HepG2 (cell line): ENCODE measurements at regions not wholly inside any gene's neighbourhood (a gene's known extent, or its start where the extent isn't known, plus 50 kb on each side); places are given as distances from the start of the nearest gene placed in this dataset.

Experiments used
- FOXA3 ChIP-seq: IDR thresholded peaks from 2 replicates; pipeline ENCODE4 v1.6.1; 2016; ENCODE audit warnings: missing genetic modification reagents, missing compliant biosample characterization
- HDAC2 ChIP-seq: sonication (generic); formaldehyde crosslinking; IDR thresholded peaks from 2 replicates; pipeline ENCODE4 v1.4.0; 2020; ENCODE audit warnings: missing genetic modification reagents
- HNF4A ChIP-seq: sonication (generic); formaldehyde crosslinking; IDR thresholded peaks from 2 replicates; pipeline ENCODE4 v1.4.0; 2020; ENCODE audit warnings: missing genetic modification reagents
- KMT2A ChIP-seq: sonication (generic); formaldehyde crosslinking; IDR thresholded peaks from 2 replicates; pipeline ENCODE4 v1.4.0; 2020; ENCODE audit warnings: missing genetic modification reagents
- PCBP2 ChIP-seq: fragments of 200-400 bp; formaldehyde crosslinking; optimal IDR thresholded peaks from 2 replicates; pipeline ENCODE3; 2018; ENCODE audit warnings: low read length, low read depth; ENCODE audit not compliant: poor library complexity, severe bottlenecking
- RARA ChIP-seq: IDR thresholded peaks from 2 replicates; pipeline ENCODE4 v1.6.1; 2016; ENCODE audit warnings: missing genetic modification reagents, missing compliant biosample characterization
- RFXAP ChIP-seq: sonication (generic); formaldehyde crosslinking; IDR thresholded peaks from 2 replicates; pipeline ENCODE4 v1.4.0; 2020; ENCODE audit warnings: missing genetic modification reagents, borderline replicate concordance
- ZMYM2 ChIP-seq: sonication (generic); formaldehyde crosslinking; IDR thresholded peaks from 2 replicates; pipeline ENCODE4 v1.8.0; 2022; ENCODE audit warnings: mild to moderate bottlenecking, missing genetic modification reagents
- ZNF10 ChIP-seq: sonication (generic); formaldehyde crosslinking; IDR thresholded peaks from 2 replicates; pipeline ENCODE4 v1.4.0; 2020; ENCODE audit warnings: mild to moderate bottlenecking, low read depth, missing genetic modification reagents, borderline replicate concordance
- ZNF556 ChIP-seq: sonication (generic); formaldehyde crosslinking; IDR thresholded peaks from 2 replicates; pipeline ENCODE4 v1.4.0; 2020; ENCODE audit warnings: mild to moderate bottlenecking, missing genetic modification reagents, borderline replicate concordance
- ZSCAN29 ChIP-seq: sonication (generic); formaldehyde crosslinking; conservative IDR thresholded peaks from 2 replicates; pipeline ENCODE4 v1.4.0; 2020; ENCODE audit warnings: mild to moderate bottlenecking, missing genetic modification reagents
- TF ChIP-seq, protein P1 (sequence below): IDR thresholded peaks from 2 replicates; pipeline ENCODE4 v1.6.1; 2016; ENCODE audit warnings: mild to moderate bottlenecking
- TF ChIP-seq, protein P2 (sequence below): sonication (generic); formaldehyde crosslinking; IDR thresholded peaks from 2 replicates; pipeline ENCODE4 v1.4.0; 2020; ENCODE audit warnings: missing genetic modification reagents
- TF ChIP-seq, protein P3 (sequence below): sonication (generic); formaldehyde crosslinking; IDR thresholded peaks from 2 replicates; pipeline ENCODE4 v1.8.0; 2022; ENCODE audit warnings: mild to moderate bottlenecking, missing genetic modification reagents; ENCODE audit not compliant: insufficient replicate concordance
- TF ChIP-seq, protein P4 (sequence below): sonication (generic); formaldehyde crosslinking; IDR thresholded peaks from 2 replicates; pipeline ENCODE4 v1.5.1; 2020; ENCODE audit warnings: missing genetic modification reagents, mild to moderate bottlenecking, borderline replicate concordance
- TF ChIP-seq, protein P5 (sequence below): sonication (generic); formaldehyde crosslinking; IDR thresholded peaks from 2 replicates; pipeline ENCODE4 v1.4.0; 2020; ENCODE audit warnings: missing genetic modification reagents

DNA sequence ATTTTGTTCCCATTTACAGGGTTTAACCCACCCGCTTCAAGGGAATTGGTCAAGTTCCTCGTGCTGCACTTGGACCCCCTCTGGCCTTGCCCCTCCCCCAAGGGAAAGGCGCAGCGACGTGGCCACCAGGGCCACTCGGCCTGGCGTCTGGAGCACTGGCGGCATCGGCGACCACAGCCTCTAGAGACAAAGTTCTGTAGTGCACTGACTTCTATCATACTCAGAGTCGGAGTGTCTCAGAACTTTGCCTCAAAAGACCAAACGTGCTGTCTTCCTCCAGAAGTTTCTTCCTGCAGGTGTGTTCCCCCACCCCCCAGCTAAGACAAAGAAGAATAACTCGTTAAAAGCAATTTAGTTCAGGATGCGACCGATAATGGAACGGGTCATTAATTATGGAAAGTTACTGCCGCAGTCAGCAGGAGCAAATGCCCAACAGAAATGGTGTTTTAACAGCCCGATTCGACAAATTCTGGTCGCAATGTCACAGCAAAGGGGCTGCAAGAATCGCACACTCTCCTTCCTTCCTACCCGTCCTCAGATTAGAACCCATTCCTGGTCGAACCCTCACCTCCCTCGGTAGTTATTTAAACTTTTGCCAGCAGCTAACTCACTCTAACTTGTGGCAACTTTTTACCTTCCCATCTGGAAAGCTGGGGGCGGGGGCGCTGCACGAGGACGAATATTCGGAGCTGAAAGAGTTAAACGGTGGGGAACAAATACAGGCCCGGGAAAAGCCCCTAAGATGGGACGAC lies 202.1 kb upstream of the NFE2L3 start (continued):
- TF ChIP-seq ZNF10 (no peak), FOXA3 (0 out of 2 replicates have a peak, but pooled peaks have one; percentile 7), KMT2A (CRISPR knock-in tag) (peak; percentile 21; the same call in 1 of the 2 replicates), ZMYM2 (CRISPR knock-in tag) (no peak), HDAC2 (CRISPR knock-in tag) (0 out of 2 replicates have a peak, but pooled peaks have one; percentile 4), RFXAP (CRISPR knock-in tag) (0 out of 2 replicates have a peak, but pooled peaks have one; percentile 9), HNF4A (CRISPR knock-in tag) (peak; percentile 52), RARA (CRISPR knock-in tag) (peak; percentile 18; the same call in 1 of the 2 replicates), ZSCAN29 (CRISPR knock-in tag) (no peak), PCBP2 (no peak), ZNF556 (no peak)
- TF ChIP-seq, protein P1, sequence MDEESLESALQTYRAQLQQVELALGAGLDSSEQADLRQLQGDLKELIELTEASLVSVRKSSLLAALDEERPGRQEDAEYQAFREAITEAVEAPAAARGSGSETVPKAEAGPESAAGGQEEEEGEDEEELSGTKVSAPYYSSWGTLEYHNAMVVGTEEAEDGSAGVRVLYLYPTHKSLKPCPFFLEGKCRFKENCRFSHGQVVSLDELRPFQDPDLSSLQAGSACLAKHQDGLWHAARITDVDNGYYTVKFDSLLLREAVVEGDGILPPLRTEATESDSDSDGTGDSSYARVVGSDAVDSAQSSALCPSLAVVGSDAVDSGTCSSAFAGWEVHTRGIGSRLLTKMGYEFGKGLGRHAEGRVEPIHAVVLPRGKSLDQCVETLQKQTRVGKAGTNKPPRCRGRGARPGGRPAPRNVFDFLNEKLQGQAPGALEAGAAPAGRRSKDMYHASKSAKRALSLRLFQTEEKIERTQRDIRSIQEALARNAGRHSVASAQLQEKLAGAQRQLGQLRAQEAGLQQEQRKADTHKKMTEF, result peak; percentile 34; the same call in 1 of the 2 replicates
- TF ChIP-seq, protein P2, sequence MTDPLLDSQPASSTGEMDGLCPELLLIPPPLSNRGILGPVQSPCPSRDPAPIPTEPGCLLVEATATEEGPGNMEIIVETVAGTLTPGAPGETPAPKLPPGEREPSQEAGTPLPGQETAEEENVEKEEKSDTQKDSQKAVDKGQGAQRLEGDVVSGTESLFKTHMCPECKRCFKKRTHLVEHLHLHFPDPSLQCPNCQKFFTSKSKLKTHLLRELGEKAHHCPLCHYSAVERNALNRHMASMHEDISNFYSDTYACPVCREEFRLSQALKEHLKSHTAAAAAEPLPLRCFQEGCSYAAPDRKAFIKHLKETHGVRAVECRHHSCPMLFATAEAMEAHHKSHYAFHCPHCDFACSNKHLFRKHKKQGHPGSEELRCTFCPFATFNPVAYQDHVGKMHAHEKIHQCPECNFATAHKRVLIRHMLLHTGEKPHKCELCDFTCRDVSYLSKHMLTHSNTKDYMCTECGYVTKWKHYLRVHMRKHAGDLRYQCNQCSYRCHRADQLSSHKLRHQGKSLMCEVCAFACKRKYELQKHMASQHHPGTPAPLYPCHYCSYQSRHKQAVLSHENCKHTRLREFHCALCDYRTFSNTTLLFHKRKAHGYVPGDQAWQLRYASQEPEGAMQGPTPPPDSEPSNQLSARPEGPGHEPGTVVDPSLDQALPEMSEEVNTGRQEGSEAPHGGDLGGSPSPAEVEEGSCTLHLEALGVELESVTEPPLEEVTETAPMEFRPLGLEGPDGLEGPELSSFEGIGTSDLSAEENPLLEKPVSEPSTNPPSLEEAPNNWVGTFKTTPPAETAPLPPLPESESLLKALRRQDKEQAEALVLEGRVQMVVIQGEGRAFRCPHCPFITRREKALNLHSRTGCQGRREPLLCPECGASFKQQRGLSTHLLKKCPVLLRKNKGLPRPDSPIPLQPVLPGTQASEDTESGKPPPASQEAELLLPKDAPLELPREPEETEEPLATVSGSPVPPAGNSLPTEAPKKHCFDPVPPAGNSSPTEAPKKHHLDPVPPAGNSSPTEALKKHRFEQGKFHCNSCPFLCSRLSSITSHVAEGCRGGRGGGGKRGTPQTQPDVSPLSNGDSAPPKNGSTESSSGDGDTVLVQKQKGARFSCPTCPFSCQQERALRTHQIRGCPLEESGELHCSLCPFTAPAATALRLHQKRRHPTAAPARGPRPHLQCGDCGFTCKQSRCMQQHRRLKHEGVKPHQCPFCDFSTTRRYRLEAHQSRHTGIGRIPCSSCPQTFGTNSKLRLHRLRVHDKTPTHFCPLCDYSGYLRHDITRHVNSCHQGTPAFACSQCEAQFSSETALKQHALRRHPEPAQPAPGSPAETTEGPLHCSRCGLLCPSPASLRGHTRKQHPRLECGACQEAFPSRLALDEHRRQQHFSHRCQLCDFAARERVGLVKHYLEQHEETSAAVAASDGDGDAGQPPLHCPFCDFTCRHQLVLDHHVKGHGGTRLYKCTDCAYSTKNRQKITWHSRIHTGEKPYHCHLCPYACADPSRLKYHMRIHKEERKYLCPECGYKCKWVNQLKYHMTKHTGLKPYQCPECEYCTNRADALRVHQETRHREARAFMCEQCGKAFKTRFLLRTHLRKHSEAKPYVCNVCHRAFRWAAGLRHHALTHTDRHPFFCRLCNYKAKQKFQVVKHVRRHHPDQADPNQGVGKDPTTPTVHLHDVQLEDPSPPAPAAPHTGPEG (CRISPR knock-in tag), result peak; percentile 79
- TF ChIP-seq, protein P3, sequence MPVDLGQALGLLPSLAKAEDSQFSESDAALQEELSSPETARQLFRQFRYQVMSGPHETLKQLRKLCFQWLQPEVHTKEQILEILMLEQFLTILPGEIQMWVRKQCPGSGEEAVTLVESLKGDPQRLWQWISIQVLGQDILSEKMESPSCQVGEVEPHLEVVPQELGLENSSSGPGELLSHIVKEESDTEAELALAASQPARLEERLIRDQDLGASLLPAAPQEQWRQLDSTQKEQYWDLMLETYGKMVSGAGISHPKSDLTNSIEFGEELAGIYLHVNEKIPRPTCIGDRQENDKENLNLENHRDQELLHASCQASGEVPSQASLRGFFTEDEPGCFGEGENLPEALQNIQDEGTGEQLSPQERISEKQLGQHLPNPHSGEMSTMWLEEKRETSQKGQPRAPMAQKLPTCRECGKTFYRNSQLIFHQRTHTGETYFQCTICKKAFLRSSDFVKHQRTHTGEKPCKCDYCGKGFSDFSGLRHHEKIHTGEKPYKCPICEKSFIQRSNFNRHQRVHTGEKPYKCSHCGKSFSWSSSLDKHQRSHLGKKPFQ (CRISPR knock-in tag), result no peak
- TF ChIP-seq, protein P4, sequence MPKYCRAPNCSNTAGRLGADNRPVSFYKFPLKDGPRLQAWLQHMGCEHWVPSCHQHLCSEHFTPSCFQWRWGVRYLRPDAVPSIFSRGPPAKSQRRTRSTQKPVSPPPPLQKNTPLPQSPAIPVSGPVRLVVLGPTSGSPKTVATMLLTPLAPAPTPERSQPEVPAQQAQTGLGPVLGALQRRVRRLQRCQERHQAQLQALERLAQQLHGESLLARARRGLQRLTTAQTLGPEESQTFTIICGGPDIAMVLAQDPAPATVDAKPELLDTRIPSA (CRISPR knock-in tag), result no peak
- TF ChIP-seq, protein P5, sequence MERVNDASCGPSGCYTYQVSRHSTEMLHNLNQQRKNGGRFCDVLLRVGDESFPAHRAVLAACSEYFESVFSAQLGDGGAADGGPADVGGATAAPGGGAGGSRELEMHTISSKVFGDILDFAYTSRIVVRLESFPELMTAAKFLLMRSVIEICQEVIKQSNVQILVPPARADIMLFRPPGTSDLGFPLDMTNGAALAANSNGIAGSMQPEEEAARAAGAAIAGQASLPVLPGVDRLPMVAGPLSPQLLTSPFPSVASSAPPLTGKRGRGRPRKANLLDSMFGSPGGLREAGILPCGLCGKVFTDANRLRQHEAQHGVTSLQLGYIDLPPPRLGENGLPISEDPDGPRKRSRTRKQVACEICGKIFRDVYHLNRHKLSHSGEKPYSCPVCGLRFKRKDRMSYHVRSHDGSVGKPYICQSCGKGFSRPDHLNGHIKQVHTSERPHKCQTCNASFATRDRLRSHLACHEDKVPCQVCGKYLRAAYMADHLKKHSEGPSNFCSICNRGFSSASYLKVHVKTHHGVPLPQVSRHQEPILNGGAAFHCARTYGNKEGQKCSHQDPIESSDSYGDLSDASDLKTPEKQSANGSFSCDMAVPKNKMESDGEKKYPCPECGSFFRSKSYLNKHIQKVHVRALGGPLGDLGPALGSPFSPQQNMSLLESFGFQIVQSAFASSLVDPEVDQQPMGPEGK (CRISPR knock-in tag), result peak; percentile 69
